COLO668 (cell line): ENCODE measurements at regions not wholly inside any gene's neighbourhood (a gene's known extent, or its start where the extent isn't known, plus 50 kb on each side); places are given as distances from the start of the nearest gene placed in this dataset.

Experiments
- DNase-seq: peaks from one replicate; lab custom pipeline; 2025; ENCODE audit not compliant: unreplicated experiment; lab: John Stamatoyannopoulos, UW

- no peak for DNase-seq
Observed at GRCh38 chr7:32428546-32428945, 61.6 kb downstream of the LSM5 start.

DNA sequence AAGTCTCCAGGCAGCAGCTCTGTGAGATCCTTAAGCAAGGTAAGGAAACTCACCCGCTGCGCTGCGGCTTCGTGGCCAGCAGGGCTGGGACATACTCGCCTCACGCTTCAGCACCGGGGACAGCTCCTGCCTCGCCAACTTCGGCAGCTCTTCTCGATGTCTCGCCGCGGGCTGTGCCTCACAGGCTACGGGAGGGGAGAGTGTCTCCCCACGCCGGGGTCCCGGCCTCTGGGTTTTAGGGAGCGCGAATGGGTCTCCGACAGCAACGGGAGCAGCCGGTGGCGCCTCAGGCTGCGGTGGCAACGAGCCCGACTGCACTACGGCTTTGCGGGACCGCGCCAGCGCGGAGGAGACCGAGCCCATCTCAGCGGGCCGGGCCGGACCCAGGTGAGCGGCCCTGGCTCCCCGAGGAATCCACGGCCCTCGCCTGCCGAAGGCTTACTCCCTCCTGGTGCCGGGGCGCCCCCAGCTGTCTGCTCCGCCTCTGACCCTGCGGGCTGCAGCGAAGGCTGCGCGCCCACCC lies 62.4 kb downstream of the LSM5 start:
- DNase-seq = peak; percentile 41

GRCh38 chr7:32416846-32417245 lies 73.3 kb downstream of the LSM5 start:
- no peak for DNase-seq

DNA sequence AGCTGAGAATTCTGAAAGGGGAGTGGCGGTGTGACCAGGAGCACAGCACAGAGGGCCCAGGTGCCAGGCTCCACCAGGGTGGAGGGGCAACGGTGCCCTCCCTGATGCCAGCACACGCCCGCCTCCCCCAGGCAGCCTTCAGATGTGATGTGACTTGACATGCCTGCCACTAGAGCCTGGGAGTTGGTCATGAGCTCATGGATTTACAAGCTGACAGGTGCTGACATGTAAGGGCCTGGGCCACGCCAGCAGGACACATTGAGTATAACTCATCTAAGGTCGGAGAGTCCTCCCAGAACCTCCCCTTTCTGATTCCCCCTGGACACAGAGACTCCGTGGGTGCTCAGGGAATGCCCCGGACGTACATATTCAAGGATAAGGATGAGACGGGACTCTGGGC lies 74.2 kb downstream of the LSM5 start:
- DNase-seq = no peak

DNA sequence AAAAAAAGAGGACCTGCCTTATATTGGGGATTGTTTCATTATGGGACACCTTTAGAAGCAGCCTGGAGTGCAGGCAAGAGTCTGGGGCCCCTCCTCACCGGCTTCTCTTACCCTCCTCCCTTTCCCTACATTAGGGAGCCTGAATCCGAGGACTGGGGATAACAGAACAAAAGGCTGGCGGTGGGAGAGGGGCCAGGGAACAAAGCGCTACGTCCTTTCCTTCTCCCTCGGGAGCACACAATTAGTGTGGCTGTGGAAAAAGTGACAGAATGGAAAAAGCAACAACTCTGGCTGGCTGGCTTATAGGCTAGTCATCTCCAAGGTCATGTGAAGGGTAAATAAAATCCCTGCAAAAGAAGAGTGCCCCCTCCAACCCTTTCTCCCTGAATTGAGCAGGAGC lies 74.7 kb downstream of the LSM5 start:
- no peak for DNase-seq

GRCh38 chr7:32412471-32412870 lies 77.7 kb downstream of the LSM5 start:
- DNase-seq = no peak

DNA sequence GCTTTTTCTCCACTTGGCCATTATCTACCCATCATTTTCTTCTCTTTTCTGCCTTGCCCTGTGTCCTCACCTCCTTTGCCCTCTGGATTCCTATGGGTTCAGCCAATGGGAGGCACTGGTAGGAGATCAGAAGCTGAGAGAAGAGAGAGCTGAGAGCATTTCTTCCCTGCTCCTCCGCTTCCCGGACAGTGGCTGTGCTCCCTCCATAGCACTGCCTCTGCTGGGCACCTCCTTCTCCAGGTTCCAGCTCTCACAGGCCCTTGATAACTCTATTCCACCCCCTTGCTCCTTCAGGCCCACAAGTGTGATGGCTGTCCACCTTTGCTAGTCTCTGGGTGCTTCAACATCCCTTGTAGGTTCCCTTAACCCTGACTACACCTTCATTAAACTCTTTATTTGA lies 79.6 kb downstream of the LSM5 start:
- no peak for DNase-seq

GRCh38 chr7:32406386-32406785 lies 83.8 kb downstream of the LSM5 start:
- DNase-seq = no peak

- DNase-seq = no peak
Observed at GRCh38 chr7:32403463-32404229, 86.5 kb downstream of the LSM5 start.

DNA sequence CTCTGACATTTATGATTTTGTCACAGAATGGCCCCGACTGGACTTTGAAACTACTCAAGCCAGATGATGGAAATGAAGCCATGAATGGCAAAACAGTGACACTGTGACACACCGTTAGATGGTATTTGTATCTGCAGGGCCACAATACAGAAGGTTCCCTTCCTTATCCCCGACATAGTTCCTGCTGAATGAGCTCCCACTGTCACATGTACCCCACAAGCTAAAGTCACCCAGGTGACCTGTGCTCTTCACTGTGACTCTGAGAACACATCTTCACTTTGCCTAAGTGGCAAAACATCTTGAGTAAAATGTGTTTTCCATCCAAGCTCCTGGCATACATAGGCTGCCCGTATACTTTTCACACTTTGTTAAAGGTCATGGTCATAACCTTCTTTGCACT lies 89.5 kb downstream of the LSM5 start:
- no peak for DNase-seq

DNA sequence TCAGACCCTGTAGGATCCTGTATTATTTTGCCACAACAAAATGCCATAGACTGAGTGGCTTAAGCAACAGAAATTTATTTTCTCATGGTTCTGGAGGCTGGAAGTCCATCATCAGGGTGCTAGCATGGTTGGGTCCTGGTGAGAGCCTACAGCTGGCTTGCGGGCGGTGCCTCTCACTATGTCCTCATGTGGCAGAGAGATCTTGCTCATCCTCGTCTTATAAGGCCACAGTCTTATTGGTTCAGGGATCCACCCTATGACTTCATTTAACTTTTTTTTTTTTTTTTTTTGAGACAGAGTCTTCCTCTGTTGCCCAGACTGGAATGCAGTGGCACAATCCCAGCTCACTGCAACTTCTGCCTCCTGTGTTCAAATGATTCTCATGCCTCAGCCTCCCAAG lies 90.9 kb downstream of the LSM5 start:
- DNase-seq = no peak

DNA sequence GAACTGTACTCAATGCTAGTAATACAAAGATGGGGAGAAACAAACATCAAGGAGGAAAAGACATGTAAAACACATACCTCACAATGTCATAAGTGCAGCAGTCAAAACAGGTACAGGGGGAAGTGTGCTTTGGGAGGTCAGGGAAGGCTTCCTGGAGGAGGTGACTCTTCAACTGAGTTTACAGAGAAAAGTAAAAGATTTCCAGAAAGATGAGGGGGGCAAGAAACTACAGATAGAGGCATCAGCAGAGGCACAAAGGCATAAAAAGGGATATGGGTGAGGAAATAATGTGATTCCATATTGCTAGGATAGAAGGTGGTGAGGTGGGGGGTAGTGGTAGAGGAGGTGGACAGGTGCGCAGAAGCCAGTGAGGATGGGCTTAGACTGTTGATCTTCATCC lies 95.0 kb downstream of the LSM5 start:
- DNase-seq = no peak

DNA sequence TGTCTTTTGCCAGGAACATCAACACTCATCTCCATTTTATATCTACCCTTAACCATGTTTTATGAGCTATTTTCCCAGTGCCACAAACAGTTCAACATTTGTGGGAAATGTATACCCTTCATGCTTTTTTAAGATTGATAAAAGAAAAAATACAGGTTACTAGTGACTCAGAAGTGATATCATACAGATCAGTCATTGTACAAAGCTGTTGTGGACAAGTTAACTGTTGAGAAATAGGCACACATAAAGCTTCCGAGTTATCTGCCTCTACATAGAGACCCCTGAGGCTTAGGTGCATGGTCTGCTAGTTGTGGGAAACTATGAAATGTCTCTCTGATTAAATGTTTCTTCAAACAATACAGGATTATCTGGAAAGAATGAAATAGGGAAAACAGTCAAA lies 96.3 kb downstream of the LSM5 start:
- DNase-seq = no peak

DNA sequence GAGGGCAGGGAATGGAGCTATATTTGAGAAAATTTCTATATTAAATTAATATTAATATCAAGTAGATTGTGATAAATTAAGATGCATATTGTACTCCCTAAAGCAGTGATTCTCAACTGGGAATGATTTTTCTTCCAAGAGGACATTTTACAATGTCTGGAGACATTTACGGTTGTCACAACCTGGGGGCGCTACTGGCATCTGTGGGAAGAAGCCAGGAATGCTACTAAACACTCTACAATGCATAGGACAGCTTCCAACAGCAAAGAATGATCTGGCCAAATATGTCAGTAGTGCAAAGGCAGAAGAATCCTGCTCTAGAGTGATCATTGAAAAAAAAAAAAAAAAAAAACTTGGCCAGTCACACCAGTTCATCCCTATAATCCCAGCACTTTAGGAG lies 100.0 kb downstream of the LSM5 start:
- DNase-seq = no peak

- no peak for DNase-seq
Observed at GRCh38 chr7:32385316-32385956, 104.7 kb downstream of the LSM5 start.

GRCh38 chr7:32381024-32381601 lies 109.1 kb downstream of the LSM5 start:
- DNase-seq = no peak

DNA sequence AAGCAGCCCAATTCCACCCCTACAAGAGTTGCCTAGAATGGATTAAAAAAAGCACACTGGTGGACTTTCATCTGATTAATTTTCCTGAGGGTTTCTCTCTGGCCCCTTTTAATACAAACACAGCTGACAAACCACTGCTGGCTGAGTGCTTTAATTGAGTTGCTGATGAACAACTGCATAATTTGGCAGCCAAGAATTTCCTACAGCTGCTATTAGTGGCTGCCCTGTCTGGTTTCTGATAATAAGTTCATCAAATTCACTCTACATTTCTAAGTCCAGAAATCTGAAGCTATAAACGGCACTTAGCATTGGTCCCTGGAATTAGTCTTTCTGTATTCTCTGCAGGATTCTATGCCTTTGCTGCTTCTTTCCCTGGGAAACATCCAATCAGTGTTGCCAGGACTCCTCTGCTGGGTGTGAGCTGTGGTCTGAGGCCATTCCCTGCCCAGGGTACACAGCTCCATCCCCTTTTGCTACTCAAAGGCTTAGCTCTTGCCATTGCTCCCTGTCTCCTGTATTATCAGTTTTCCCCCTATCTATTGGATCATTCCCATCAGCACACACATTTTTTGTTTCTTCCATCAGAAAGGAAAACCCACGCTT lies 110.6 kb downstream of the LSM5 start:
- DNase-seq = no peak

DNA sequence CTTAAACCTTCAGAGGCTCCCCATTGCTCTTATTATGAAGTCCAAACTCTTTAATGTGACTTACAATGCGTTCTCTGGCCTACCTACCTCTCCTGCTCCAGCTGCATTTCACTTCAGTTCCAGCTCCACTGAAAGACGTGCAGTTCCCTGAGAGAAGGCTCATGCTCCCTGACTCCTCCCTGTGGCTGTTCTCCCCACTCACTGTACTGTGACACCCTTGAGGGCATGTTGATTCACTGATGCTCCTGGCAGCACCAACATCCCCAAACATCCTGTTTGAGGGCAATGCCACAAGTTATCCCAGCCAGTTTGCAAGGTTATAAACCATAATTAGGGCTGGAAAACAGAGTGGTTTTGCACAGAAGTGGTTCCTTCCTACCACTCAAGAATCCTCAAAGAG lies 111.2 kb downstream of the LSM5 start:
- no peak for DNase-seq

GRCh38 chr7:32364581-32364980 lies 125.6 kb downstream of the LSM5 start:
- DNase-seq = no peak

- DNase-seq = no peak
Observed at GRCh38 chr7:32360127-32360526, 130.1 kb downstream of the LSM5 start.

- DNase-seq = no peak
Observed at GRCh38 chr7:32357535-32358277, 132.5 kb downstream of the LSM5 start.
